ENCODE measurements at regions not wholly inside any gene's neighbourhood (a gene's known extent, or its start where the extent isn't known, plus 50 kb on each side); places are given as distances from the start of the nearest gene placed in this dataset.

- TF ChIP-seq CTCF (IDR thresholded peaks at IDR 0.05 in 8 of 11, conservative IDR thresholded peaks at IDR 0.05 in 3 of 11) (no peak), POLR2AphosphoS5 (IDR thresholded peaks at IDR 0.05) (no peak)
Observed at GRCh38 chr5:116703328-116703727, 128.7 kb upstream of the SEMA6A start.

All from spleen (tissue), 7 donors.